Neural cell (in vitro differentiated cells): ENCODE measurements at regions not wholly inside any gene's neighbourhood (a gene's known extent, or its start where the extent isn't known, plus 50 kb on each side); places are given as distances from the start of the nearest gene placed in this dataset.

Experiments
- H2AFZ ChIP-seq: fragments of 200-600, 300-800 bp; sonication (generic), shearing (Covaris generic); 2 replicates; pipeline ENCODE4 v1.6.0; 2014; ENCODE audit warnings: low read depth, mild to moderate bottlenecking, antibody characterized with exemption, low read length, moderate library complexity
- H3F3A ChIP-seq: fragments of 200-600 bp; shearing (Covaris generic); 2 replicates; pipeline ENCODE4 v1.6.1; 2016; ENCODE audit warnings: mild to moderate bottlenecking, moderate library complexity, mixed read lengths, antibody characterized with exemption, low read length; ENCODE audit not compliant: insufficient read depth, poor library complexity, severe bottlenecking
- H3K27ac ChIP-seq: fragments of 200-600, 300-800 bp; sonication (generic), shearing (Covaris generic); 2 replicates; pipeline ENCODE4 v1.5.1; 2014; ENCODE audit warnings: mild to moderate bottlenecking, low read length, moderate library complexity
- H3K27me3 ChIP-seq: fragments of 300-800, 200-600 bp; sonication (generic), shearing (Covaris generic); 2 replicates; pipeline ENCODE4 v1.6.0; 2014; ENCODE audit warnings: mild to moderate bottlenecking, low read depth, low read length, moderate library complexity; ENCODE audit not compliant: insufficient read depth
- H3K36me3 ChIP-seq: fragments of 300-800, 200-600 bp; sonication (generic), shearing (Covaris generic); 2 replicates; pipeline ENCODE4 v1.5.1; 2014; ENCODE audit warnings: mild to moderate bottlenecking, antibody characterized with exemption, low read length, moderate library complexity; ENCODE audit not compliant: insufficient read depth
- H3K4me2 ChIP-seq: fragments of 300-800, 200-600 bp; sonication (generic), shearing (Covaris generic); 2 replicates; pipeline ENCODE4 v1.6.0; 2014; ENCODE audit warnings: mild to moderate bottlenecking, low read length
- H3K4me3 ChIP-seq: fragments of 300-800, 200-600 bp; sonication (generic), shearing (Covaris generic); 2 replicates; pipeline ENCODE4 v1.5.1; 2014; ENCODE audit warnings: mild to moderate bottlenecking, low read length, moderate library complexity
- H3K79me2 ChIP-seq: fragments of 200-600 bp; shearing (Covaris generic); replicated peaks from 2 replicates; pipeline ENCODE4 v1.6.0; 2014; ENCODE audit warnings: mild to moderate bottlenecking, low read length, moderate library complexity; ENCODE audit not compliant: insufficient read depth
- H3K9ac ChIP-seq: fragments of 300-800, 200-600 bp; sonication (generic), shearing (Covaris generic); 2 replicates; pipeline ENCODE4 v1.6.1; 2016; ENCODE audit warnings: mild to moderate bottlenecking, low read length, mixed read lengths
- H3K9me2 ChIP-seq: fragments of 200-600 bp; shearing (Covaris generic); 2 replicates; pipeline ENCODE4 v1.6.1; 2016; ENCODE audit warnings: mild to moderate bottlenecking, low read length, mixed read lengths; ENCODE audit not compliant: insufficient read depth
- H3K9me3 ChIP-seq: fragments of 200-600, 300-800 bp; sonication (generic), shearing (Covaris generic); 2 replicates; pipeline ENCODE4 v1.6.1; 2016; ENCODE audit warnings: mild to moderate bottlenecking, mixed run types, low read length, moderate library complexity, mixed read lengths
- H4K20me1 ChIP-seq: fragments of 200-600 bp; shearing (Covaris generic); 2 replicates; pipeline ENCODE4 v1.6.1; 2016; ENCODE audit warnings: mild to moderate bottlenecking, mixed run types; ENCODE audit not compliant: insufficient read depth
- EP300 ChIP-seq: fragments of 450-650 bp; conservative IDR thresholded peaks from 2 replicates; pipeline ENCODE4 v1.6.1; 2014; ENCODE audit warnings: antibody characterized with exemption, mild to moderate bottlenecking, moderate library complexity; ENCODE audit not compliant: poor library complexity, severe bottlenecking
- EZH2 ChIP-seq: fragments of 200-600, 300-800 bp; shearing (Covaris generic), sonication (generic); IDR thresholded peaks from 2 replicates; pipeline ENCODE4 v1.6.1; 2014; ENCODE audit warnings: antibody characterized with exemption, low read length, borderline replicate concordance, mild to moderate bottlenecking; ENCODE audit not compliant: insufficient read depth, poor library complexity, severe bottlenecking
- MXI1 ChIP-seq: fragments of 450-650 bp; conservative IDR thresholded peaks from 2 replicates; pipeline ENCODE4 v1.6.1; 2014; ENCODE audit warnings: antibody characterized with exemption, mild to moderate bottlenecking; ENCODE audit not compliant: poor library complexity, severe bottlenecking
- POLR2AphosphoS5 ChIP-seq: IDR thresholded peaks from 2 replicates; pipeline ENCODE4 v1.6.1; 2012
- RAD21 ChIP-seq: fragments of 450-650 bp; conservative IDR thresholded peaks from 2 replicates; pipeline ENCODE4 v1.6.1; 2014; ENCODE audit warnings: antibody characterized with exemption, mild to moderate bottlenecking, moderate library complexity
- SMC3 ChIP-seq: fragments of 450-650 bp; conservative IDR thresholded peaks from 2 replicates; pipeline ENCODE4 v1.6.1; 2014; ENCODE audit warnings: antibody characterized with exemption, mild to moderate bottlenecking, moderate library complexity; ENCODE audit not compliant: poor library complexity
- TAF1 ChIP-seq: IDR thresholded peaks from 2 replicates; pipeline ENCODE4 v1.6.1; 2012; ENCODE audit warnings: low read depth
- TF ChIP-seq, protein P1 (sequence below): fragments of 450-650 bp; IDR thresholded peaks from 2 replicates; pipeline ENCODE4 v1.5.1; 2014; ENCODE audit warnings: antibody characterized with exemption, mild to moderate bottlenecking, moderate library complexity; ENCODE audit not compliant: poor library complexity, severe bottlenecking
- TF ChIP-seq, protein P2 (sequence below): IDR thresholded peaks from 2 replicates; pipeline ENCODE4 v1.6.1; 2012; ENCODE audit warnings: borderline replicate concordance

DNA sequence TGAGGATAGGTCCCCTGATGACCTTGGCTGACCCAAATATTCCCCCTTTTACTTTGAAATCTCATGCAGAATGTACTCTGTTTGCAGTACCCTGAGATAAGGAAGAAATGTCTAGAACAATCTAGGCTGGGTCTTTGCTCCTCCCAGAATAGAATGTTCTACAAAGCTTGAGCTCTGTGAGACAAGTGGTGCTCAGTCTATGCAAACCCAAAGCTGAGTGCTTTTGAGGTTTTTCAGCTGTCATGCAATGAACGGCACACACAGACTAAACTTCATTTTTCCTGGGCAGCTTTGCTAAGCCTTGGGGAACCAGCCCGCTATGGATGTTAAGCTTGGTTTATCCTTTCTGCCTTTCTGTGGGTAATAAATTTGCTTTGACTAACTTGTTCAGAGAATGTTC, 513.6 kb downstream of the FAT4 start:
- Histone ChIP-seq H3K9me2 (no peaks in the 10 kb centered on the region), H3K4me3 (no peak overlapping the region), H3K9ac (no peak overlapping the region), H3K36me3 (no peaks in the 10 kb centered on the region), H3F3A (no peaks in the 10 kb centered on the region), H3K9me3 (no peaks in the 10 kb centered on the region), H4K20me1 (no peaks in the 10 kb centered on the region), H3K4me2 (no peak overlapping the region), H2AFZ (no peak overlapping the region), H3K79me2 (no peaks in the 10 kb centered on the region), H3K27ac (no peak overlapping the region), H3K27me3 (no peaks in the 10 kb centered on the region)
- TF ChIP-seq RAD21 (no peak), EZH2 (no peak), MXI1 (no peak), POLR2AphosphoS5 (no peak), SMC3 (no peak), EP300 (no peak), TAF1 (no peak)
- TF ChIP-seq, protein P1, sequence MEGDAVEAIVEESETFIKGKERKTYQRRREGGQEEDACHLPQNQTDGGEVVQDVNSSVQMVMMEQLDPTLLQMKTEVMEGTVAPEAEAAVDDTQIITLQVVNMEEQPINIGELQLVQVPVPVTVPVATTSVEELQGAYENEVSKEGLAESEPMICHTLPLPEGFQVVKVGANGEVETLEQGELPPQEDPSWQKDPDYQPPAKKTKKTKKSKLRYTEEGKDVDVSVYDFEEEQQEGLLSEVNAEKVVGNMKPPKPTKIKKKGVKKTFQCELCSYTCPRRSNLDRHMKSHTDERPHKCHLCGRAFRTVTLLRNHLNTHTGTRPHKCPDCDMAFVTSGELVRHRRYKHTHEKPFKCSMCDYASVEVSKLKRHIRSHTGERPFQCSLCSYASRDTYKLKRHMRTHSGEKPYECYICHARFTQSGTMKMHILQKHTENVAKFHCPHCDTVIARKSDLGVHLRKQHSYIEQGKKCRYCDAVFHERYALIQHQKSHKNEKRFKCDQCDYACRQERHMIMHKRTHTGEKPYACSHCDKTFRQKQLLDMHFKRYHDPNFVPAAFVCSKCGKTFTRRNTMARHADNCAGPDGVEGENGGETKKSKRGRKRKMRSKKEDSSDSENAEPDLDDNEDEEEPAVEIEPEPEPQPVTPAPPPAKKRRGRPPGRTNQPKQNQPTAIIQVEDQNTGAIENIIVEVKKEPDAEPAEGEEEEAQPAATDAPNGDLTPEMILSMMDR = no peak
- TF ChIP-seq, protein P2, sequence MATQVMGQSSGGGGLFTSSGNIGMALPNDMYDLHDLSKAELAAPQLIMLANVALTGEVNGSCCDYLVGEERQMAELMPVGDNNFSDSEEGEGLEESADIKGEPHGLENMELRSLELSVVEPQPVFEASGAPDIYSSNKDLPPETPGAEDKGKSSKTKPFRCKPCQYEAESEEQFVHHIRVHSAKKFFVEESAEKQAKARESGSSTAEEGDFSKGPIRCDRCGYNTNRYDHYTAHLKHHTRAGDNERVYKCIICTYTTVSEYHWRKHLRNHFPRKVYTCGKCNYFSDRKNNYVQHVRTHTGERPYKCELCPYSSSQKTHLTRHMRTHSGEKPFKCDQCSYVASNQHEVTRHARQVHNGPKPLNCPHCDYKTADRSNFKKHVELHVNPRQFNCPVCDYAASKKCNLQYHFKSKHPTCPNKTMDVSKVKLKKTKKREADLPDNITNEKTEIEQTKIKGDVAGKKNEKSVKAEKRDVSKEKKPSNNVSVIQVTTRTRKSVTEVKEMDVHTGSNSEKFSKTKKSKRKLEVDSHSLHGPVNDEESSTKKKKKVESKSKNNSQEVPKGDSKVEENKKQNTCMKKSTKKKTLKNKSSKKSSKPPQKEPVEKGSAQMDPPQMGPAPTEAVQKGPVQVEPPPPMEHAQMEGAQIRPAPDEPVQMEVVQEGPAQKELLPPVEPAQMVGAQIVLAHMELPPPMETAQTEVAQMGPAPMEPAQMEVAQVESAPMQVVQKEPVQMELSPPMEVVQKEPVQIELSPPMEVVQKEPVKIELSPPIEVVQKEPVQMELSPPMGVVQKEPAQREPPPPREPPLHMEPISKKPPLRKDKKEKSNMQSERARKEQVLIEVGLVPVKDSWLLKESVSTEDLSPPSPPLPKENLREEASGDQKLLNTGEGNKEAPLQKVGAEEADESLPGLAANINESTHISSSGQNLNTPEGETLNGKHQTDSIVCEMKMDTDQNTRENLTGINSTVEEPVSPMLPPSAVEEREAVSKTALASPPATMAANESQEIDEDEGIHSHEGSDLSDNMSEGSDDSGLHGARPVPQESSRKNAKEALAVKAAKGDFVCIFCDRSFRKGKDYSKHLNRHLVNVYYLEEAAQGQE = no peak

DNA sequence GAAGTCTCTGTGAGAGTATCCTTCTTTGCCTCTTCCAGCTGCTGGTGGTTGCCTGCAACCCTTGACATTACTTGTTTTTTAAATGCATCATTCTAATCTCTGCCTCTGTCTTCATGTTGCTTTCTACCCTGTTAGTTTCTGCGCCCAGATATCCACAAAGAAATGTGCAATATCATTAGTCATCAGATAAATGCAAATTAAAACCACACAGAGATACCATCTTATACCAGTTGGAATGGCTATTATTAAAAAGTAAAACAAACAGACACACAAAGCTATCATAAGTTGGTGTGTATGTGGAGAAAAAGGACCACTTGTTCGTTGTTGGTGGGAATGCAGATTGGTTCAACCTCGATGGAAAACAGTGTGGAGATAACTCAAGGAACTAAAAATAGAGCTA, 517.4 kb downstream of the FAT4 start:
- H2AFZ ChIP-seq = no peak overlapping the region
- TF ChIP-seq, protein P1 = no peak
- TF ChIP-seq POLR2AphosphoS5 = no peak
- no peak for TF ChIP-seq EP300
- TF ChIP-seq, protein P2 = no peak
- no peak for TF ChIP-seq SMC3
- no peak for TF ChIP-seq TAF1
- no peak for TF ChIP-seq RAD21
- TF ChIP-seq EZH2 = no peak
- TF ChIP-seq MXI1 = no peak
- no peaks in the 10 kb centered on the region for H3F3A ChIP-seq
- H3K4me3 ChIP-seq = no peak overlapping the region
- H3K9ac ChIP-seq = no peak overlapping the region
- H3K9me3 ChIP-seq = no peaks in the 10 kb centered on the region
- no peak overlapping the region for H3K27ac ChIP-seq
- no peaks in the 10 kb centered on the region for H3K27me3 ChIP-seq
- H3K9me2 ChIP-seq = no peaks in the 10 kb centered on the region
- no peak overlapping the region for H3K4me2 ChIP-seq
- H3K36me3 ChIP-seq = no peaks in the 10 kb centered on the region
- no peaks in the 10 kb centered on the region for H4K20me1 ChIP-seq
- no peaks in the 10 kb centered on the region for H3K79me2 ChIP-seq
